SKM-1 treated with dmso at 0.1 percent for 144 hours (cell line): ENCODE measurements at regions not wholly inside any gene's neighbourhood (a gene's known extent, or its start where the extent isn't known, plus 50 kb on each side); places are given as distances from the start of the nearest gene placed in this dataset.

Experiments used
- DNase-seq: peaks from one replicate; lab custom pipeline; 2025; ENCODE audit not compliant: unreplicated experiment; lab: John Stamatoyannopoulos, UW

DNA sequence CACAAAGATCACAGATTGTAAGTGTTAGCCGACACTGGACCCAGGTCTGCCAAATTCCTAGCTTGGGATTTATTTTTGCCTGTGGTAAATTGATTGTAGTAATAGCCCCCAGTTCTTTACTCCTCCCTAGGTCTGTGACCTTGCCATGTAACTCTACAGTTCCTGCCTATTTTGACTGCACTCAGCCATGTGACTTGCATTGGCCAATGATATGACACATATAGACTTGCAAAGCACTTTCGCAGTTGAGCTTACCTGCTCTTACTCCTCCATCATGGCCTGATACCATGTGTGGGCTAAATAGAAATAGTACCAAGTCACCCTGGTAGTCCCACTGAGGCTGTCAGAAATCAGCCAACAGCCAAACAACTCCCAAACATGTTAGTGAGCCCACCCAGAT lies 240.3 kb downstream of the DUSP6 start:
- DNase-seq = no peak

DNA sequence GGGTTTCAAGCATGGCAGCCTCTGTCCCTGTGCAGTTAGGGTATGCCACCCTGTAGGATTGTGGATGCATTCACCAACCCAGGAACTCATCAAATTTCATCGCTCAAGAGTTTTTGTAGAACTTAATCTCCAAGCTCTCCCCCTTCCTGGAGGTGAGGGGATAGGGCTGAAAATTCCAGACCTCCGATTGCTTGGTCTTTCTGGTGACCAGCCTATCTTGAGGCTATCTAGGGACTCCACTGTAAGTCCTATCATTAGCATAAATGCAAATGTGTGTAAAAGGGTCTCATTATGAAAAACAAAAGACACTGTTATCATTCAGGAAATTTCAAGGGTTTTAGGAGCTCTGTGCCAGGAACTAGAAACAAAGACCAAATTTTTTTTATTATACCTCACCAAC lies 244.0 kb downstream of the DUSP6 start:
- no peak for DNase-seq

DNA sequence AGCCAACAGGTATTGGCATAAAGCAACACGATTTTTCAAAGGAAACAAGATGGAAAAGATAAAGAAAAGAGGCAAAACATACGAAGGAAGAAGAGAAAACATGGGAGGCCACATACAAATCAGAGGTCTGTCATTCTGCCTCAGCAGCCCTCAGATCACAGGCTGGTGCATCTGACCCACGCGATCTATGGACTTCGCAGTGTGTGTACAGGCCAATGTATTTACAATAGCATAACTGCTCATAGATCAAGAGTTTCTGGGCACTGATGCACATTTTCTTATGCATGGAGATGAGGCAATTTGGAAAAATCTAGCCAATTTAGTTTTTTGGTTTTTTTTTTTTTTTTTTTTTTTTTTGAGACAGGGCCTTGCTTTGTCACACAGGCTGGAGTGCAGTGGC lies 245.4 kb downstream of the DUSP6 start:
- DNase-seq = no peak

DNA sequence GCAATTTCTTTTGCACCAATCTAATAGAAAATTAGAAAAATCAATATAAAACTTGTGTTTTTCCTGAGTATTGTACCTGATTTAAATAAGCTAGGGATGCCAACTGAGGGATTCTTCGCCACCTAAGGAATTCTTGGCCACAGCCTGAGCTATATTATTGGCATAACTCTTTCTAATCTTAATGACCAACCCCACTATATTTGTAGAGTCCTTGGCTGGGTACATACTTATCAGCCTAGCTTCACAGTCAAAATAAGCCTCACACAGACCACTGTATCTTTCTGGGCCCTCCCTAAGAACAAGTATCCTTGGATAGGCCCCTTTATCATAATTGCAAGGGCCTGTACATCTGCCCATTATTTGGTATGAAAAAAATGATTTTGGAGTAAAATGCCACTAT lies 247.1 kb downstream of the DUSP6 start:
- DNase-seq = no peak

DNA sequence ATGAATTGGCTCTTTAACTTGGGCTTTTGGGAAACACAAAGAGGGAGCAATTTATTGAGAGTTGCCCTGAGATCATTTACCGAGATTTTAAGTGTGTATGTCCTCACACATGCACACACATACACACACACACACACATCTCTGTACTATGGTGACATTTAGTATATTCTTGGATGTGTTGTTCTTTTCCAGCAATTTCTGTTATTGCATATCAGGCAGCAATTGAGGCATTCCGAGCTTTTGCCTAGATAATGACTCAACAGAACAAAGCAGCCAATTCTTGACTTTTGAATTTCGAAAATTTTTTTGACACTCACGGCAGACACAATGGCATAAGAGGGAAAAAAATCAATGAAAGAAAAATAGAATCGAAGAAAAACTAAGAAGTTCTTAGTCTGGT lies 248.5 kb downstream of the DUSP6 start:
- DNase-seq = no peak

DNA sequence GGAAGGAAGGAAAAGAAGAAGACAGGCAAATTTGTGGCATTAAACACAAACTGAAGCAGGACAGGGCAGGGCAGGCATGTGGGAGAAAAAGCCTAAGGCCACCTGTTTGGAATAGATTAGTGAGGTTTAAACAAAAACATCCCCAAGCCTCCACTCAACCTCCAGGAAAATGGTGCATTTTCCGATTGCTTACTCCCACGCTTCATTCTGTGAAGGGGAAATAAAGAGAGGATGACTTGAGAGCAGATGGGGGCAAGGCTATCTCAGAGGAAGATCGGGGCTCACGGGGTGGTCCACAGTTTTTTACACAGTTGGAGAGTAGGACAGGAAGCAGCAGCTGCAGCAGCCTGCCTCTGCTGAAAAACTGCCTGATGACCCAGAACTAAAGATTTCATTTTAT lies 250.9 kb downstream of the DUSP6 start:
- DNase-seq = no peak

DNA sequence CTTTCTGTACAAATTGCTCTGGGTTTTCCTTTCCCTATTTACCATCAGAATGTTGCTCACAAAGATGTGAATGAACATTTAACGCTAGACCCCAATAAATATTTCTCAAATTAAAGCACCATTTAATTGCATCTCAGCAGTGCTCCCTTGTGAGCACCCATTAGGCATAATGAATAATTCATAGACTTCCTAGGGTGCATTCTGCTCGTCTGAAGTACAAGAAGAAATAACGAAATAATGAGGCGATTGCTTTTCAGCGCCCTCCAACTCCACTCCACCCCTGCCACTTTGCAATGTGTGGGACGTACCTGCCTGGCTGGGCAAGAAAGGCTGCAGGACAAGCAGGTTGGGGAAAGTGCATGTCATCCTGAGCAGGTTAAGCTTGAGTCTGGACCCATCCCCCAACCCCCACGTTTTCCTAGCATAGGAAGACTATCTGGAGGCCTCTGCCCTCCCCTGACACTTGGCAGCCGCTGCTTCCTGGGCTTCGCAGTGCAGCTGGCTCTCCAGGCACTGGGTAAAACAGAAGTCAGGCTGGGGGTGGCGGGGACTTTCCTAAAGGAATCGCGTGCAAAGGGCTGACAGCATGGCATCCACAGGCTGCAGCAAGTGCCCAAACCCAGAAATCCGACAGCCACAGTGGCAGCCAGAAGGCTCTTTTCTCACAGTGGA lies 253.7 kb downstream of the DUSP6 start:
- no peak for DNase-seq

DNA sequence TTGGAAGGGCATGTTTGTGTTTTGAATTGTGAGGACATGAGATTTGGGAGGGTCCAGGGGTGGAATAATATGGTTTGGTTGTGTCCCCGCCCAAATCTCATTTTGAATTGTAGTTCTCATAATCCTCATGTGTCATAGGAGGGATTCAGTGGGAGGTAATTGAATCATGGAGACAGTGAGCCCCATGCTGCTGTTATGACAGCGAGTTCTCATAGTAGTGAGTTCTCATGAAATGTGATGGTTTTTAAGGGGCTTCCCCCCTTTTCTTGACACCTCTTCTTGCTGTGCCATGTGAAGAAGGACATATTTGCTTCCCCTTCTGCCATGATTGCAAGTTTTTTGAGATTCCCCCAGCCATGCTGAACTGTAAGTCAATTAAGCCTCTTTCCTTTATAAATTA lies 260.0 kb downstream of the DUSP6 start:
- no peak for DNase-seq

DNA sequence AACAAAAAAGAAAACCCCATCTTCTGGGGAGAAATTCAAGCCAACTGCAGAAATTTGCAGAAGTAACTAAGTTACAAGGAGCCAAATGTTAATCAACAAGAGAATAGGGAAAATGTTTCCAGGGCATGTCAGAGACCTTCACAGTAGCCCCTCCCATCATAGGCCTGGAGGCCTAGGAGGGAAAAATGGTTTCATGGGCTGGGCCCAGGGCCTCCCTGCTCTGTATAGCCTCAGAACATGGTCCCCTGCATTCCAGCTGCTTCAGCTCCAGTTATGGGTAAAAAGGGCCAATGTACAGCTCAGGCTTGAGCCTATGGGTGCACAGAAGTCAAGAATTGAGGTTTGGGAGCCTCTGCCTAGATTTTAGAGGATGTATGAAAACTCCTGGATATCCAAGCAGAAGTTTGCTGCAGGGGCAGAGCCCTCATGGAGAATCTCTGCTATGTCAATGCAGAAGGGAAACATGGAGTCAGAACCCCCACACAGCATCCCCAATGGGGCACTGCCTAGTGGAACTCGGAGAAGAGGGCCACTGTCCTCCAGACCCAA lies 260.9 kb downstream of the DUSP6 start:
- no peak for DNase-seq

DNA sequence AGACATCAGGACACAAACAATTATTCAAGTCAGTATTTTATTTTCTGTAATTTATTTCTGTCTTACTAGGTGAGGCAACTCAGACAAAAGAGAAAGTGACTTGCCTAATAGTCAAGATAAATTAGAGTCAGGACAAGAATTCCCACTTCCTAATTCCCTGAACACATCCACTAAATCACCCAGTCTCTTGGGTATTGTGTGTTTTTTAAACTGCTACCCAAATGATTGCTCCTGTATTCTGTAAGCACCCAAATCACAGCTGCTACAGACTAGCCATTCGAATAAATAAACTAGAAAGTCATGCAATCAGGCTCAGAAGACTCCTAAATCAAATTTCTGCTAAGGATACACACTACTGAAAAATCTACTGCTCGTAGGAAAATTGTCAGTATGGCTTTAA lies 263.0 kb downstream of the DUSP6 start:
- no peak for DNase-seq

DNA sequence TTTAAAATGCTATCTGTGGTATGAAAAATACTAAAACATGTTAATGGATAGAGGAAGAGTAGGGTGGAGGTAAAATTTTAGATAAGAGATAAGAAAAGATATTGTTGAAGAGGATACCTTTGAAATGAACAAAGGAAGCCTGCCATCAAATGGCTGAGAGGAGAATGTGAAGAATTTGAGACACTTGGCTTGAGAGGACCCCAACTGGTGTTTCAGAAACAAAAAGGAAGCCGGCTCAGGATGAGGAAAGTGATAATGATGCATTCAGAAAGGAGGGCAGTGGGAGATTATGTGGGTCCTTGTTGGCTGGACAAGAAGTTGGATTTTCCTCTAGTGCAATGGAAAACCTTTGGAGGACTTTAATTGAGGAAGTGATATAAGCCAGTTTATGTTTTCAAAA lies 264.4 kb downstream of the DUSP6 start:
- DNase-seq = no peak

DNA sequence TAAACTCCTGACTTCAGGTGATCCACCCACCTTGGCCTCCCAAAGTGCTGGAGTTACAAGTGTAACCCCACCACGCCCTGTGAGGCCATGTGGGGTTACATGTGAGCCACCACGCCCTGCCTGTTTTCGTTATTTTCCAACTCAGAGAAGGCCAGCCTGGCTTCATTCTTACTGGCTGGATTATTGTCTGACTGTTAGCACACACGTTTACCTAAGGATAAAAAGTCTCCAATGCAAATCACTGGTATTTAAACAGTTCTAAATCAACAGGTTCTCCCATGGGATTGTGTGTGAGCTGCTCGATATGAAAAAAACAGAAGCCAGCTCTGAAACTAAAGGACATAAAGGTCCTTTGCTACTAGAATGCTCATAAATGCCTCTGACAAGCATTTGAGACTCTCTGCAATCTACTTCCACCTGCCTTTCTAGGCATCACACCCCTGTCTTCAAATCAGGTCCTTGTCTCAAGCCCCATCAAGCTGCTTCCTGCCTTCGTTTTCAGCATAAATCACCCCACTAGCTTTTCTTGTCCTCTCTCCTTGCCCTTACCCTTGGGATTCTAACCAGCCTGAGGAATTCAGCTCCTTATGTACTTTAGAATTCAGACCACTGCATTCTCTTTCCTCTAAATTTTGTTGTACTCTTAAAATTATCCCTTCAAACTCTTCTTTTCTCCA lies 265.0 kb downstream of the DUSP6 start:
- no peak for DNase-seq

DNA sequence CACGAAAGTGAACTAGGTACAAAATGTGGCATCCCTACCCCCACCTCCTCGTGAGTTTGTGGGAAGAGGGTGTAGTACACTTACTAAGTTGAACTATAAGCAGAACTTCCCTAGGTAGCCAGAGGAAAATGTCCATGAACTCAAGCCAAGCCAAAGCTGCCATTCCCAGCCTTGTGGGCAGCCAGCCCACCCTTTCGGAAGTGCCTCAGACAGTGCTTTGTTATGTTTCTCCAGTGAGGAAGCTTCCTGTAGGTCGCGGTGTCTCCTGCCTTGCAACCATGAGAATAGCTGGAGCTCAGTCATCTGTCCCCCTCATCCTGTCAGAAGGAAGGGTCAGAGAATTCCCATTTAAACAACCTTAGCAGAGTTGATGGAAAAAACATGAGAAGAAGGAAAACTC lies 266.9 kb downstream of the DUSP6 start:
- DNase-seq = no peak

DNA sequence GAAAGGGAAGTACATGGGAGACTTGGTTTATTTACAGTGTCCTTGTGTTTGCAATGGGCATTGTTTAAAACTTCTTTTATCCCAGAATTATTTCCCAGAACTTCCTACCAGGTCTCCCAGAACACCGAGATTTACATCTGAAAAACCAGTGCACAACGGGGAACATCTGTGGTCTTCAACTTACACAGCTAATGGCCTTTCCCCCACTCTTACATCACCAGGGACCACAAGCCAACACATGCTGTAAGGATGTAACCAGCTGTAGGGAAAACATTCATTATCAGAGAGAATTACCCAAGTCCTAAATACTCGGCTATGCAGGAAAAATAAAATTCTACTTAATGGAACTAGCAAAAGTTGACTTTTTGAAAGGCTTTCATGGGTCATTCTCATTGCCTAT lies 267.6 kb downstream of the DUSP6 start:
- DNase-seq = no peak

DNA sequence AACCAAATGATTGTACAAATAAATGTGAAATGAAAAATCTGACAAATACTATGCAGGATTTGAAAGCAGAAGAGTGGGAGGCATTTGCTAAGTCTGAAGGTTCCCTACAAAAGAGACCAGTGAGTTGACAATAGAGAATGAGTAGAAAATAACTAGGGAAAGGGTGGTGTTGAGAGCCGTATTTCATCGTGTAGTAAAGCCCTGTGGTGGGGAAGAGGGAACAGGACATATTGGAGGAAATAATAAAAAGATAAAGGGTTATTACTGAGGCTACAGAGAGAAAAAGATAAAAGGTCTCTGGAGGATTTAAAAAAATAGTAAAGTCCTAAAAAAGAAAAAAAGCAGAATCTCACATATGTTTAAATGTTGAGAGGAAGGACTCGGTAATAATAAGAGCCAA lies 268.8 kb downstream of the DUSP6 start:
- DNase-seq = no peak

DNA sequence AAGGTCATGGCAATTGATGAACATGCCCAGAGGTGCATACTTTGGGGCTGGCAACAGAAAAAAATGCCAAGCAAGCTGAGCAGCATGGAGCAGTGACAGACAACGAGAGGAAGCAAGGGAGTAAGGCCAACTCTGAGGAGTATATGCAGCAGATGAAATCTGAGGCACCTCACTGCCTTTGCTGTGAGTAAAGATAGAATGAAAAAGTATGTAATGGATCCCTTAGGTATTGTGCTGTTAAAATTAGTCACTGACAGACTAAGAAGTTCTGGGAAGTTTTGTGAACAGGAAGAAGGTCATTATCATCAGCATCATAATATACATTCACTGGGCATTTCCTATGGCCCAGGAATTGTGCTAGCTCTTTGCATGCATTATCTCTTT lies 269.9 kb downstream of the DUSP6 start:
- no peak for DNase-seq

DNA sequence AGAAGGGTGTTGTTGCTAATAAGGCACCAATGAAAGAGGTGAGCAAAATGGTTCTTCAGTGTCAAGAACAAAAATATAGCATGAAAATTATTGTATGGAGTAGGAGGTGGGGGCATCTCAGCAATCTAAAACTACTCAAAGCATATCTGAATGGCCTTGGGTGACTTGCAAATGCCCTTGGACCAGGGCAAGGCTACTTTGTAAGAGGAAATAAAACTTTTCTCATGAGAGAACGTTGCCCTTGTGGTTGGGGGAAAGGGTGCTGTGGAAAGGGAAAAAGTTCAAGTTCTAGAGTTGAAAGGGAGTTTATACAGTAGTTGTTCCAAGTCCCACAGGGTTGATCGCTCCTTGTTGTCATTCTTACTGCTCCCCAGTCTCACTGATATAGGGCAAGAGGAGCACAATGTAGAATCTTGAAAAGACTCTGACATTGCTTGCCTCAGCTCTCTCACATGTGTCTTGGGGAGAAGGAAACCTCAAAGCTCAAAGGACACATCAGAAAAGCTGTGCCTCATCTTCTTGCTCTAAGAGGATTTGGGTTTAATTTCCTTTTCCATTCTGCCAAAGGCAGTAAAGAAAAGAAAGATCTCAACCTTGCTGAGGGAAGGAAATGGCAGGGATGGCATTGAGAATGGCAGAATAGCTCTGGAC lies 270.5 kb downstream of the DUSP6 start:
- DNase-seq = no peak

DNA sequence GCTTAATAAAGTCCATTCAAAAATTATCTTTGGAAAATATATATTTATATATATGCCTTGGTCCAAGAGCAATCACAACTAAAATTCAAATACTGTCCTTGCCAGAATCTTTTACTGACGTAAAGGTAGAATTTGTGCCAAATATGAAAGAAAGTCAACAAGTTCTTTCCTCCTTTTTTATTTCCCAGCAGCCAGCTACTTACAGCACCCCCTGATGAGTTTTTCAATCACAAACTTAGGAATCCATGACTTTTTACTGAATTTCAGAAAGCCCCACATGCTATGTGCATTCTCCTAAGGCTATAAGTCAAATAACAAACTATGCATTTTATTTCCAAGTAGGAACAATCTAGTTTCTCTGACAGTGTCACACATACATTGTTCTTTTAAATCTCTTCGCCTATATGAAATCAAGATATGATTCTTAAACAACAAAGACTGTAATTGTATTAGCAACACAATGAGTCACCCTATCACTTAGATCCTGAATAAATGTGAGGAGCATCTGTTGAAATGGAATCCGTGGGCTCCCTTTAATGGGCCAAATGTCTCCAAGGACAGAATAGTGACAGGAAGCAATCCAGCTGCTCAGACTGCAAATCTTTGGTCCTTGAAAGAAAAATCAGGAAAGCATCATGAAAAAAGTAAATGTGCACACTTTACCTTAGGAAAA lies 271.4 kb downstream of the DUSP6 start:
- no peak for DNase-seq

DNA sequence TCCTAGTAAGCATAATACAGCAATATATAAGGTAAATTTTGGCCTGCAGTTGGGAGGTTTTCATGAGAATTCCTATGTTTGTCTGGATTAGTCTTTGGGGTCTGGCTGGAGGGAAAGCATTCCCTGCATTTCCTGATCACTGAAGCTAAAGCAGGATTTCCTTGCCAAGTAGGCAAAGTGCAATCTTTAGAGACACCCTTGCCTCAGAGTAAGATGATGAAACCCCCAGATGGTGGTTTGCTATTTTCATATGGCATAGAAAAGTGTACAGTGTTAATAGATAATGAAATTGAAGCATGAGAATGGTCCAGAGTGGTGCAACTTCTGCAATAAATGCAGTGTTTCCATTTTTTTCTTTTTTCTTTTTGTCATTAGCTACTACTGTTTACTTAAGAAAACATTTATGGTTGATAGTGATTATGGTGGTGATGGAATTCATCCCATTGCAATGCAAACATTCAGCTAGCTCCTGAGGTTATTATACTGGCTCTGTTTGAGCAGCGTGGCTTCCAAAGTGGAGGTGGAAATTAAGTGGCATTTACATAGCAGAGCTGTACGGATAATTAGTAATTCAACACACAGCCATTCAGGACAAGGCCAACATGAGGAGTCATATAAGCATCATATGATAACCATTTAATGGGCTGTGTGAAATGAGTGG lies 276.3 kb downstream of the DUSP6 start:
- DNase-seq = no peak

DNA sequence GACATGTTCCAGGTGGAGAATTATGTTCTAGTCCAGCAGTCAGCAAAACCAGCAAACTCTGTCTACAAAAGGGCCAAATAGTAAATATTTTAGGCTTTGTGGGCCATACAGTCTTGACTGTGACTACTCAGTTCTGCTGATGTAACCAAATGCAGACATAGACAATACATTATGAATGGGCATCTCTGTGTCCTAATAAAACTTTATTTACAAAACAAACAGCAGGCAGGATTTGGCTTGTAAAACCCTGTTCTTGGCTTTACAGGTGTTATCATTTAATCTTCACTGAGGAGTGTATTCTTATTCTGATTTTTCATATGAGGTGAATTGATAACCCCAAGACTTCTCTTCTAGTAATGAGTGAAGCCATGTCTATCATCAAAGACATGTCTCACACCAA lies 278.6 kb downstream of the DUSP6 start:
- DNase-seq = no peak

DNA sequence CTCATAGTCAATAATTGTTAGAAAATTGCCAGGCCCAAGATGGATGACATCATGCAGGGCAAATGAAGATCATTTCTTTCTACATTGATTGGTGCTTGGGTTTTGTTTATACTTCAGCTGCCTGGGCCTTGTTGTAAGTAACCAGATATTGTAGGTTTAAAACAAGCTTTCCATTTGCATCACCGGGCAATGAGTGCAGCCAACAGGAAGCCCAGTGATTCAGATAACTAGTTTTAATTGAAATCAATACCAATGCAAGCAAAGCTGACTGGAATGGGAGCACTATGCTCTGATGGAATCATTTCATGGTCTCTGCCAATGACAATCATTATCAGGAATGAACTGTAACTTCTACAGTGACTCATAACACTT lies 279.3 kb downstream of the DUSP6 start:
- no peak for DNase-seq
